ENCODE measurements at regions not wholly inside any gene's neighbourhood (a gene's known extent, or its start where the extent isn't known, plus 50 kb on each side); places are given as distances from the start of the nearest gene placed in this dataset.

DNA sequence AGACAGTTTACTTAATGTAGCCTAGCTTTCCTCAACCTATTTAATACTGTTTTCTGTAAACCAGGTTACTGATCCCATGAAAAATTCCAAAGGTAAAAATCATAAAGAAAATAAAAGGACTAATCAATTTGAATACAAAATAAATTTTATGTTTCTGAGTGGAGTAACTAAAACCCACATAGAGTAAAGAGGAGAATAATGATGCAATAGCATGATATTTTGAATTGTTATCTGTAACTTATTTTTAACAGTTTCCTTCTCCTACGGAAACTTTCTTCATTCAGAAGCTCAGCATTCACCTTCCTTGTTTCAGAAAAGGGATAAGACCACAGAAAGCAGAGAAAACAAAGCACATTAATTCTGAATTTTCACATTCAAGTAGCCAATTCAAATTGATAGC lies 320.6 kb upstream of the NUDT12 start:
- Histone ChIP-seq H4K20me1 (ENCODE audit: insufficient read depth, low read length) (no peaks in the 10 kb centered on the region), H3F3A (ENCODE audit: insufficient read depth, low read length) (no peaks in the 10 kb centered on the region), H3K27ac (ENCODE audit: low read depth, low read length, poor library complexity, severe bottlenecking) (no peak overlapping the region), H3K9ac (ENCODE audit: low read length) (no peak overlapping the region), H3K79me2 (ENCODE audit: insufficient read depth, low read length) (no peaks in the 10 kb centered on the region), H3K4me3 (ENCODE audit: low read depth, low read length, poor library complexity, severe bottlenecking) (no peak overlapping the region), H3K4me2 (ENCODE audit: low read length) (no peak overlapping the region), H2AFZ (ENCODE audit: low read length) (no peak overlapping the region), H3K9me3 (ENCODE audit: low read length) (no peaks in the 10 kb centered on the region), H3K36me3 (ENCODE audit: insufficient read depth, low read length) (no peaks in the 10 kb centered on the region), H3K27me3 (ENCODE audit: insufficient read depth, low read length) (no peaks in the 10 kb centered on the region), H3K4me1 (ENCODE audit: insufficient read depth, low read length, severe bottlenecking) (no peaks in the 10 kb centered on the region), H3K9me2 (ENCODE audit: low read depth, low read length) (no peaks in the 10 kb centered on the region)
- TF ChIP-seq EZH2 (IDR thresholded peaks at IDR 0.05; ENCODE audit: borderline replicate concordance, low read length), result no peak
- no peak for TF ChIP-seq CTCF (IDR thresholded peaks at IDR 0.05; ENCODE audit: low read length)

DNA sequence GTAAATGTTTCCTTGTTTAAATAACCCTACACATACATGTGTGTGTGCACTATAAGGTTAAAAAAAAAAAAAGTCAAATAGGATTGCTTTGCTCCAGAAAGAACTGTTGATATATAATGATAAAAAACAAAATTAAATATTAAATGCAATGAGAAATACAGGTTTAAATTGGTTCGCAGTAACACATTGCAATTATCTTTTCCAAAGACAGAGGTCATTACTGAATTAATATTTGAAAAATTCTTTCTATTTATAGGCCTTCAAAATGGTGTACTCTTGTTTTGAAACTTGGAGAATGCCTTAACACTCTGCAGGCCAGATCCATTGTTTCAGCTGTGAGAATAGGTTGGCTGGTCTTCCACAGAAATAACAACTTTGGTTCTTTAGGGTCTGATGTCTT lies 319.0 kb upstream of the NUDT12 start:
- H2AFZ ChIP-seq (ENCODE audit: low read length), result no peak overlapping the region
- H3K9me2 ChIP-seq (ENCODE audit: low read depth, low read length), result no peaks in the 10 kb centered on the region
- no peaks in the 10 kb centered on the region for H3F3A ChIP-seq (ENCODE audit: insufficient read depth, low read length)
- H3K27me3 ChIP-seq (ENCODE audit: insufficient read depth, low read length), result no peaks in the 10 kb centered on the region
- H3K4me1 ChIP-seq (ENCODE audit: insufficient read depth, low read length, severe bottlenecking), result no peaks in the 10 kb centered on the region
- H3K27ac ChIP-seq (ENCODE audit: low read depth, low read length, poor library complexity, severe bottlenecking), result no peak overlapping the region
- no peaks in the 10 kb centered on the region for H3K79me2 ChIP-seq (ENCODE audit: insufficient read depth, low read length)
- H3K4me3 ChIP-seq (ENCODE audit: low read depth, low read length, poor library complexity, severe bottlenecking), result no peak overlapping the region
- H3K9me3 ChIP-seq (ENCODE audit: low read length), result no peaks in the 10 kb centered on the region
- H4K20me1 ChIP-seq (ENCODE audit: insufficient read depth, low read length), result no peaks in the 10 kb centered on the region
- no peak for TF ChIP-seq EZH2 (IDR thresholded peaks at IDR 0.05; ENCODE audit: borderline replicate concordance, low read length)
- no peak for TF ChIP-seq CTCF (IDR thresholded peaks at IDR 0.05; ENCODE audit: low read length)
- H3K9ac ChIP-seq (ENCODE audit: low read length), result no peak overlapping the region
- no peak overlapping the region for H3K4me2 ChIP-seq (ENCODE audit: low read length)
- H3K36me3 ChIP-seq (ENCODE audit: insufficient read depth, low read length), result no peaks in the 10 kb centered on the region

DNA sequence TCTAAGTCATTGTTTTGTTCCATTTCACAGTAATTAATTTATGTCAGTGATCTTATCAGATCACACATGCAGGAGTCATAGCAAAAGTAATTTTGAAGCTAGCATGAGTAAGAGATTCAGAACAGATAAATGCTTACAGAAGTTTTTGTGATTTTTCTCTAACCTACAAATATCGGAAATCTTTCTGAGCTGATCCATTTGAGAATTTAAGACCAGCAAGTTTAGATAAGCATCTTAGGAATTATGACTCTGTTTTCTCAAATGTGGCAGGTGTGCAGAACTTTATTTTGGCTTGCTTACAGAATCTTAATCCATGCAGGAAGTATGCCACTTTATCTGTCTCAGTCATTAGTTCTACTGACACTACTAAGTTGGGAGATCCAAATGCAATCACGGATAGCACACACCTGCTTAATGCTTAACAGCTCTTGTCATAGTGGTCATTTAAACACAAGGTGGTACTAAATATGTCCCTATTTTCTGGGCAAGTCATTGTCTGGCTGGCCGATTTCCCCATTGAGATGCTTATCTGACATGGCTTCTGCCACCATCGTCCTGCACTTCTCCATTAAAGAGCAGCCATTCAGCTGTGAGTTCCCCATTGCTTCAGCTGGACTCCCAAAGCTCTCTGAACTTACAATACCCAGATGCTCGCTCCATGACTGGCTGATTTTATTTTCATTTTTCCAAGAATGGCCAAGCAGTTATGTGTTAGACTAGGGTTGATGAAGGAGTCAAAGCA lies 305.4 kb upstream of the NUDT12 start:
- no peaks in the 10 kb centered on the region for H3K9me2 ChIP-seq (ENCODE audit: low read depth, low read length)
- no peak overlapping the region for H3K4me2 ChIP-seq (ENCODE audit: low read length)
- no peaks in the 10 kb centered on the region for H4K20me1 ChIP-seq (ENCODE audit: insufficient read depth, low read length)
- H2AFZ ChIP-seq (ENCODE audit: low read length), result no peak overlapping the region
- no peaks in the 10 kb centered on the region for H3K4me1 ChIP-seq (ENCODE audit: insufficient read depth, low read length, severe bottlenecking)
- H3K4me3 ChIP-seq (ENCODE audit: low read depth, low read length, poor library complexity, severe bottlenecking), result no peak overlapping the region
- no peaks in the 10 kb centered on the region for H3K79me2 ChIP-seq (ENCODE audit: insufficient read depth, low read length)
- TF ChIP-seq EZH2 (IDR thresholded peaks at IDR 0.05; ENCODE audit: borderline replicate concordance, low read length), result no peak
- TF ChIP-seq CTCF (IDR thresholded peaks at IDR 0.05; ENCODE audit: low read length), result no peak
- H3K36me3 ChIP-seq (ENCODE audit: insufficient read depth, low read length), result no peaks in the 10 kb centered on the region
- no peak overlapping the region for H3K9ac ChIP-seq (ENCODE audit: low read length)
- no peaks in the 10 kb centered on the region for H3K27me3 ChIP-seq (ENCODE audit: insufficient read depth, low read length)
- no peaks in the 10 kb centered on the region for H3F3A ChIP-seq (ENCODE audit: insufficient read depth, low read length)
- H3K27ac ChIP-seq (ENCODE audit: low read depth, low read length, poor library complexity, severe bottlenecking), result no peak overlapping the region
- no peaks in the 10 kb centered on the region for H3K9me3 ChIP-seq (ENCODE audit: low read length)
